Ascending aorta (tissue), 2 donors: ENCODE measurements at regions not wholly inside any gene's neighbourhood (a gene's known extent, or its start where the extent isn't known, plus 50 kb on each side); places are given as distances from the start of the nearest gene placed in this dataset.

Source experiments
- DNase-seq, 2 donors: peaks; one replicate each; pipeline ENCODE4 v3.0.0-alpha.2; 2019; ENCODE audit warnings: low spot score in 2 of 2
- H3K27ac ChIP-seq, 2 donors: fragments of 200-600 bp; sonication (generic); one replicate each; pipeline ENCODE4 v1.5.1; 2016 to 2017; ENCODE audit warnings: mild to moderate bottlenecking in 1 of 2
- H3K27me3 ChIP-seq: fragments of 200-600 bp; sonication (generic); one replicate; pipeline ENCODE4 v1.5.1; 2017
- H3K36me3 ChIP-seq, 2 donors: fragments of 200-600 bp; sonication (generic); one replicate each; pipeline ENCODE4 v1.5.1; 2016
- H3K4me1 ChIP-seq, 2 donors: fragments of 200-600 bp; sonication (generic); one replicate each; pipeline ENCODE4 v1.5.1; 2016 to 2017; ENCODE audit warnings: mild to moderate bottlenecking in 1 of 2
- H3K4me3 ChIP-seq, 2 donors: fragments of 200-600 bp; sonication (generic); one replicate each; pipeline ENCODE4 v1.5.1; 2016 to 2017; ENCODE audit warnings: mild to moderate bottlenecking in 1 of 2
- H3K9me3 ChIP-seq, 2 donors: fragments of 200-600 bp; sonication (generic); one replicate each; pipeline ENCODE4 v1.5.1; 2016
- intact Hi-C: fragments of 100-400 bp; cut with DNase I; formaldehyde crosslinking; loops from one replicate; pipeline ENCODE4 v1.15.1; 2023
- TF ChIP-seq, protein P1 (sequence below), 3 experiments: fragments of 200-600 bp in 2 of 3; fragments of 450-650 bp in 1 of 3; sonication (generic) in 2 of 3; IDR thresholded peaks; one replicate each; pipeline ENCODE4 v1.5.1; 2016 to 2019; ENCODE audit warnings: antibody characterized with exemption in 3 of 3, mild to moderate bottlenecking in 1 of 3, moderate library complexity in 1 of 3

DNA sequence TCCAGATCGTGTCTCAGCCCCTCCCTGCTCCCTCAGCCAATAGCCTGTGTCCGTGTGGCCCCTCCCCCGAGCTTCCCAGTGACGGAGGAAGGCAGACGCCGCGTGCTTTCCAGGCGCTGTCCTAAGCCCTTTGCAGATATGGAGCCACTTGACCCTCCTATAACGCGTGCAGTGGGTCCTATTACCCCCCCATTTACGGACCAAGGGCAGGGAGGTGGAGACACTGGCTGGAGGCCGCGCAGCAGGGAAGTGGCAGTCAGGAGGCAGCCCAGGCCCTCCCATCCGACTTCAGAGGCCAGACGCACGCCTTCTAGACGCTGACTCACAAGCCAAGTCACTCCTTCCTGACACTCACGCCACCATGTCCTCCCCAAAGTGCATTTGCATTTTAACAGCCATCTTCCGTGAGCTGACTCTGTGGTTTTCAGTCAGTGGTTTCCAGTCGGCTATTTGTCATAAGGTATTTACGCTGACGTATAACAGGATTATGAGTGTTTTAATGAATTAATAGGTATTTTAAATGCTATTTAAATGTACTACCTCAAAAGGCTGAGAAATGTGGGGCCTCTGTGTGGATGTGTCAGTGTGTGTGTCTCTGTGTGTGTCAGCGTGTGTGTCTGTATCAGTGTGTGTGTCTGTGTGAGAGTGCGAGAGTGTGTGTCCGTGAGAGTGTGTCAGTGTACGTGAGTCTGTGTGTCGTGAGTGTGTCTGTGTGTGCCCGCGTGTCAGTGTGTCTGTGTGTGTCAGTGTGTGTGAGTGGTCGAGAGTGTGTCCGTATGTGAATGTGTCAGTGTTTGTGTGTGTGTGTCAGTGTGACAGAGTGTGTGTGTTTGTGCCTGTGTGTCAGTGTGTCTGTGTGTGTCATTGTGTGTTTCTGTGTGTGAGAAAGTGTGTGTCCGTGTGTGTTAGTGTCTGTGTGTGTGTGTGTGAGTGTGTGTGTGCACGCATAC, 92.0 kb upstream of the INSIG1 start:
- intact Hi-C loops = no loop called here

GRCh38 chr7:155206318-155207020, 91.2 kb upstream of the INSIG1 start:
- H3K36me3 ChIP-seq = no peaks in the 10 kb centered on the region
- DNase-seq = peak; percentile 35 to 80
- TF ChIP-seq, protein P1, sequence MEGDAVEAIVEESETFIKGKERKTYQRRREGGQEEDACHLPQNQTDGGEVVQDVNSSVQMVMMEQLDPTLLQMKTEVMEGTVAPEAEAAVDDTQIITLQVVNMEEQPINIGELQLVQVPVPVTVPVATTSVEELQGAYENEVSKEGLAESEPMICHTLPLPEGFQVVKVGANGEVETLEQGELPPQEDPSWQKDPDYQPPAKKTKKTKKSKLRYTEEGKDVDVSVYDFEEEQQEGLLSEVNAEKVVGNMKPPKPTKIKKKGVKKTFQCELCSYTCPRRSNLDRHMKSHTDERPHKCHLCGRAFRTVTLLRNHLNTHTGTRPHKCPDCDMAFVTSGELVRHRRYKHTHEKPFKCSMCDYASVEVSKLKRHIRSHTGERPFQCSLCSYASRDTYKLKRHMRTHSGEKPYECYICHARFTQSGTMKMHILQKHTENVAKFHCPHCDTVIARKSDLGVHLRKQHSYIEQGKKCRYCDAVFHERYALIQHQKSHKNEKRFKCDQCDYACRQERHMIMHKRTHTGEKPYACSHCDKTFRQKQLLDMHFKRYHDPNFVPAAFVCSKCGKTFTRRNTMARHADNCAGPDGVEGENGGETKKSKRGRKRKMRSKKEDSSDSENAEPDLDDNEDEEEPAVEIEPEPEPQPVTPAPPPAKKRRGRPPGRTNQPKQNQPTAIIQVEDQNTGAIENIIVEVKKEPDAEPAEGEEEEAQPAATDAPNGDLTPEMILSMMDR (IDR thresholded peaks at IDR 0.05) = no peak
- H3K27me3 ChIP-seq = no peaks in the 10 kb centered on the region
- H3K4me3 ChIP-seq = peak overlapping the region in 1 of 2 donors; percentile 15
- no peaks in the 10 kb centered on the region for H3K4me1 ChIP-seq
- intact Hi-C loops = no loop called here
- H3K9me3 ChIP-seq = no peaks in the 10 kb centered on the region
- H3K27ac ChIP-seq = peak overlapping the region; percentile 55 to 86

More for the DNA sequence above, 92.0 kb upstream of the INSIG1 start:
- peak; percentile 70 to 87 for DNase-seq
- Histone ChIP-seq H3K4me3 (peak overlapping the region in 1 of 2 donors; percentile 36), H3K9me3 (no peaks in the 10 kb centered on the region), H3K36me3 (no peaks in the 10 kb centered on the region), H3K4me1 (no peaks in the 10 kb centered on the region), H3K27ac (peak overlapping the region; percentile 55 to 86), H3K27me3 (no peaks in the 10 kb centered on the region)
- TF ChIP-seq, protein P1 (IDR thresholded peaks at IDR 0.05) = no peak

DNA sequence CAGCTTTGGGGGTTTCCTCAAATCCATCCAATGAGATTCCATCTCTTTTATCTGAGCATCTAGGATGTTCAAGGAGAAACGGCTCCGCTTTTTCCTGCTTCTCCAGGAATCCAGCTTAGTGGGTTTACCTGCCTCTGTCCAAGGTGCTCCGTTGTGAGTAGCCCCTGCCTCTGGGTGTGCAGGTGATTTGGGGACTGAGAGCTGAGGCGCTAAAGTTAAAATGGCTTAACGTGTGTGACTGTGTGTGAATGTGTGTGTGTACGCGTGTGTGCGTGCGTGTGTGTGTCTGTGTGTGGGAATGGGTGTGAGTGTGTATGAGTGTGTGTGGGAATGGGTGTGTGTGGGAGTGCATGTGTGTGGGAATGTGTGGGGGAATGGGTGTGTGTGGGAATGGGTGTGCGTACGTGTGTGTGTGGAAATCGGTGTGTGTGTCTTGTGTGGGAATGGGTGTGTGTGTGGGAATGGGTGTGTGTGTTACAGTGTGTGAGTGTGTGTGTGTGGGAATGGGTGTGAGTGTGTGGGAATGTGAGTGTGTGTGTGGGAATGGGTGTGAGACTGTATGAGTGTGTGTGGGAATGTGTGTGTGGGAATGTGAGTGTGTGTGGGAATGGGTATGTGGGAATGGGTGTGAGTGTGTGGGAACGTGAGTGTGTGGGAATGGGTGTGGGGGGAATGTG, 90.2 kb upstream of the INSIG1 start:
- H3K4me1 ChIP-seq = no peaks in the 10 kb centered on the region
- H3K9me3 ChIP-seq = no peaks in the 10 kb centered on the region
- intact Hi-C loops = no loop called here
- TF ChIP-seq, protein P1 (IDR thresholded peaks at IDR 0.05) = no peak
- H3K27ac ChIP-seq = peak overlapping the region in 1 of 2 donors; percentile 37
- H3K36me3 ChIP-seq = no peaks in the 10 kb centered on the region
- DNase-seq = no peak
- no peaks in the 10 kb centered on the region for H3K27me3 ChIP-seq
- no peak overlapping the region for H3K4me3 ChIP-seq

GRCh38 chr7:155208681-155209477, 88.8 kb upstream of the INSIG1 start:
- no peak for DNase-seq
- intact Hi-C loops = no loop called here

More at GRCh38 chr7:155208681-155209477, 88.8 kb upstream of the INSIG1 start:
- Histone ChIP-seq H3K36me3 (no peaks in the 10 kb centered on the region), H3K4me3 (no peak overlapping the region), H3K27ac (peak overlapping the region in 1 of 2 donors; percentile 49), H3K4me1 (no peaks in the 10 kb centered on the region), H3K9me3 (no peaks in the 10 kb centered on the region), H3K27me3 (no peaks in the 10 kb centered on the region)
- TF ChIP-seq, protein P1 (IDR thresholded peaks at IDR 0.05) = no peak
